T-helper 1 cell (primary cell): ENCODE measurements at regions not wholly inside any gene's neighbourhood (a gene's known extent, or its start where the extent isn't known, plus 50 kb on each side); places are given as distances from the start of the nearest gene placed in this dataset.
"Not testable (repeated sequence)": the region's sequence is repeated elsewhere in the genome, so short reads cannot be mapped to it uniquely, and the experiment has no call there.

Experiments
- DNase-seq, 5 donors: peaks; one replicate each; pipeline ENCODE4 v3.0.0-alpha.2; 2012 to 2020

GRCh38 chr12:105852951-105853350, 285.8 kb downstream of the NUAK1 start:
- no peak for DNase-seq

GRCh38 chr12:105854071-105854470, 284.7 kb downstream of the NUAK1 start:
- DNase-seq, result no peak

- DNase-seq, result no peak
Measured at GRCh38 chr12:105855361-105856047, 283.2 kb downstream of the NUAK1 start.

- no peak for DNase-seq
Measured at GRCh38 chr12:105856048-105856405, 282.7 kb downstream of the NUAK1 start.

GRCh38 chr12:105858981-105859710, 279.6 kb downstream of the NUAK1 start:
- no peak for DNase-seq

- DNase-seq, result no peak
Measured at GRCh38 chr12:105860561-105861207, 278.1 kb downstream of the NUAK1 start.

GRCh38 chr12:105861227-105861626, 277.5 kb downstream of the NUAK1 start:
- no peak for DNase-seq

GRCh38 chr12:105862163-105862821, 276.5 kb downstream of the NUAK1 start:
- no peak for DNase-seq

- DNase-seq, result no peak
Measured at GRCh38 chr12:105864316-105864715, 274.4 kb downstream of the NUAK1 start.

GRCh38 chr12:105864901-105865300, 273.9 kb downstream of the NUAK1 start:
- DNase-seq, result no peak

GRCh38 chr12:105865886-105866285, 272.9 kb downstream of the NUAK1 start:
- no peak for DNase-seq

GRCh38 chr12:105874121-105874520, 264.6 kb downstream of the NUAK1 start:
- DNase-seq, result no peak

GRCh38 chr12:105876396-105876927, 262.3 kb downstream of the NUAK1 start:
- DNase-seq, result no peak

GRCh38 chr12:105878964-105879363, 259.8 kb downstream of the NUAK1 start:
- DNase-seq, result no peak

GRCh38 chr12:105880824-105881388, 257.8 kb downstream of the NUAK1 start:
- DNase-seq, result no peak

- DNase-seq, result no peak
Measured at GRCh38 chr12:105882404-105882803, 256.4 kb downstream of the NUAK1 start.

GRCh38 chr12:105887131-105887530, 251.6 kb downstream of the NUAK1 start:
- DNase-seq, result no peak

GRCh38 chr12:105888696-105889095, 250.1 kb downstream of the NUAK1 start:
- no peak for DNase-seq

GRCh38 chr12:105892362-105892910, 246.3 kb downstream of the NUAK1 start:
- no peak for DNase-seq

- not testable (repeated sequence) for DNase-seq
Measured at GRCh38 chr12:105895197-105895832, 243.4 kb downstream of the NUAK1 start.

GRCh38 chr12:105897311-105897725, 241.4 kb downstream of the NUAK1 start:
- no peak for DNase-seq

GRCh38 chr12:105898271-105898670, 240.5 kb downstream of the NUAK1 start:
- DNase-seq, result not testable (repeated sequence)
